ENCODE measurements at regions not wholly inside any gene's neighbourhood (a gene's known extent, or its start where the extent isn't known, plus 50 kb on each side); places are given as distances from the start of the nearest gene placed in this dataset.

- no peaks in the 10 kb centered on the region for H3K9me3 ChIP-seq (ENCODE audit: low read depth)
- Mint-ChIP-seq H3K27me3 (ENCODE audit: insufficient read depth, low read depth) (no peaks in the 10 kb centered on the region), H3K4me3 (no peak overlapping the region), H3K36me3 (no peaks in the 10 kb centered on the region), H3K9me3 (peaks cover 4% of the 10 kb centered on the region), H3K27ac (no peak overlapping the region), H3K4me1 (peaks cover 12% of the 10 kb centered on the region)
- no peaks in the 10 kb centered on the region for H4K20me1 ChIP-seq (ENCODE audit: low read depth)
- H3K27ac ChIP-seq, result no peak overlapping the region
- DNase-seq (ENCODE audit: low spot score), result no peak
- H2AFZ ChIP-seq (replicated peaks), result no peak overlapping the region
- H3K4me3 ChIP-seq, result no peak overlapping the region
- H3K79me2 ChIP-seq (ENCODE audit: low read depth), result no peaks in the 10 kb centered on the region
- H3F3A ChIP-seq (ENCODE audit: low read depth), result no peaks in the 10 kb centered on the region
- no peak overlapping the region for H3K9ac ChIP-seq
- TF ChIP-seq CTCF (IDR thresholded peaks at IDR 0.05) (no peak), EZH2phosphoT487 (IDR thresholded peaks at IDR 0.05) (no peak), EZH2 (IDR thresholded peaks at IDR 0.05) (no peak)
- no peaks in the 10 kb centered on the region for H3K27me3 ChIP-seq
- no peaks in the 10 kb centered on the region for H3K36me3 ChIP-seq
- peaks cover 6% of the 10 kb centered on the region for H3K4me1 ChIP-seq
- no peak overlapping the region for H3K4me2 ChIP-seq
These were observed 132.6 kb upstream of the SMLR1 start for GRCh38 chr6:130694606-130695005.

GRCh38 chr6:130696806-130697205 is 130.4 kb upstream of the SMLR1 start:
- peaks cover 6% of the 10 kb centered on the region for H3K4me1 ChIP-seq
- Mint-ChIP-seq H3K36me3 (peaks cover 3% of the 10 kb centered on the region), H3K4me1 (peaks cover 12% of the 10 kb centered on the region), H3K27me3 (ENCODE audit: insufficient read depth, low read depth) (no peaks in the 10 kb centered on the region), H3K27ac (no peak overlapping the region), H3K9me3 (peaks cover 9% of the 10 kb centered on the region), H3K4me3 (no peak overlapping the region)
- H3K4me2 ChIP-seq, result peak overlapping the region; percentile 23
- H2AFZ ChIP-seq (replicated peaks), result peak overlapping the region; percentile 22
- no peaks in the 10 kb centered on the region for H3K36me3 ChIP-seq
- H4K20me1 ChIP-seq (ENCODE audit: low read depth), result no peaks in the 10 kb centered on the region
- no peak overlapping the region for H3K9ac ChIP-seq
- H3K27ac ChIP-seq, result no peak overlapping the region
- H3K4me3 ChIP-seq, result no peak overlapping the region
- H3K27me3 ChIP-seq, result no peaks in the 10 kb centered on the region
- TF ChIP-seq EZH2 (IDR thresholded peaks at IDR 0.05), result no peak
- no peak for TF ChIP-seq EZH2phosphoT487 (IDR thresholded peaks at IDR 0.05)
- TF ChIP-seq CTCF (IDR thresholded peaks at IDR 0.05), result no peak
- H3F3A ChIP-seq (ENCODE audit: low read depth), result no peaks in the 10 kb centered on the region
- no peak for DNase-seq (ENCODE audit: low spot score)
- H3K9me3 ChIP-seq (ENCODE audit: low read depth), result no peaks in the 10 kb centered on the region
- H3K79me2 ChIP-seq (ENCODE audit: low read depth), result no peaks in the 10 kb centered on the region

GRCh38 chr6:130697271-130697994 is 129.8 kb upstream of the SMLR1 start:
- H3K9me3 ChIP-seq (ENCODE audit: low read depth), result no peaks in the 10 kb centered on the region
- H3K27me3 ChIP-seq, result no peaks in the 10 kb centered on the region
- H3K4me2 ChIP-seq, result peak overlapping the region; percentile 23
- H3K4me3 ChIP-seq, result no peak overlapping the region
- no peaks in the 10 kb centered on the region for H3K79me2 ChIP-seq (ENCODE audit: low read depth)
- H3K4me1 Mint-ChIP-seq, result peaks cover 12% of the 10 kb centered on the region
- peak overlapping the region; percentile 2 for H2AFZ ChIP-seq (replicated peaks)
- H4K20me1 ChIP-seq (ENCODE audit: low read depth), result no peaks in the 10 kb centered on the region
- H3K9ac ChIP-seq, result no peak overlapping the region
- no peaks in the 10 kb centered on the region for H3F3A ChIP-seq (ENCODE audit: low read depth)
- H3K9me3 Mint-ChIP-seq, result peaks cover 11% of the 10 kb centered on the region
- peaks cover 3% of the 10 kb centered on the region for H3K36me3 Mint-ChIP-seq
- H3K27ac ChIP-seq, result no peak overlapping the region
- H3K27me3 Mint-ChIP-seq (ENCODE audit: insufficient read depth, low read depth), result no peaks in the 10 kb centered on the region
- H3K4me1 ChIP-seq, result peaks cover 6% of the 10 kb centered on the region
- no peaks in the 10 kb centered on the region for H3K36me3 ChIP-seq
- H3K27ac Mint-ChIP-seq, result no peak overlapping the region
- H3K4me3 Mint-ChIP-seq, result no peak overlapping the region
- DNase-seq (ENCODE audit: low spot score), result no peak
- no peak for TF ChIP-seq EZH2phosphoT487 (IDR thresholded peaks at IDR 0.05)
- TF ChIP-seq EZH2 (IDR thresholded peaks at IDR 0.05), result no peak
- no peak for TF ChIP-seq CTCF (IDR thresholded peaks at IDR 0.05)
